Breast epithelium (tissue), 3 donors: ENCODE measurements at regions not wholly inside any gene's neighbourhood (a gene's known extent, or its start where the extent isn't known, plus 50 kb on each side); places are given as distances from the start of the nearest gene placed in this dataset.
"Not testable (repeated sequence)": the region's sequence is repeated elsewhere in the genome, so short reads cannot be mapped to it uniquely, and the experiment has no call there.

ENCODE experiments used
- POLR2A ChIP-seq: fragments of 450-650 bp; IDR thresholded peaks from one replicate; pipeline ENCODE4 v1.6.1; 2016; ENCODE audit warnings: antibody characterized with exemption, mild to moderate bottlenecking, moderate library complexity
- POLR2AphosphoS5 ChIP-seq, 3 donors: sonication (generic); formaldehyde crosslinking; IDR thresholded peaks; one replicate each; pipeline ENCODE4 v1.6.1; 2017; ENCODE audit warnings: antibody characterized with exemption in 3 of 3
- TF ChIP-seq, protein P1 (sequence below), 3 donors: fragments of 450-650 bp; IDR thresholded peaks; one replicate each; pipeline ENCODE4 v1.5.1; 2016 to 2017; ENCODE audit warnings: antibody characterized with exemption in 3 of 3, mild to moderate bottlenecking in 3 of 3, moderate library complexity in 3 of 3

- TF ChIP-seq, protein P1, sequence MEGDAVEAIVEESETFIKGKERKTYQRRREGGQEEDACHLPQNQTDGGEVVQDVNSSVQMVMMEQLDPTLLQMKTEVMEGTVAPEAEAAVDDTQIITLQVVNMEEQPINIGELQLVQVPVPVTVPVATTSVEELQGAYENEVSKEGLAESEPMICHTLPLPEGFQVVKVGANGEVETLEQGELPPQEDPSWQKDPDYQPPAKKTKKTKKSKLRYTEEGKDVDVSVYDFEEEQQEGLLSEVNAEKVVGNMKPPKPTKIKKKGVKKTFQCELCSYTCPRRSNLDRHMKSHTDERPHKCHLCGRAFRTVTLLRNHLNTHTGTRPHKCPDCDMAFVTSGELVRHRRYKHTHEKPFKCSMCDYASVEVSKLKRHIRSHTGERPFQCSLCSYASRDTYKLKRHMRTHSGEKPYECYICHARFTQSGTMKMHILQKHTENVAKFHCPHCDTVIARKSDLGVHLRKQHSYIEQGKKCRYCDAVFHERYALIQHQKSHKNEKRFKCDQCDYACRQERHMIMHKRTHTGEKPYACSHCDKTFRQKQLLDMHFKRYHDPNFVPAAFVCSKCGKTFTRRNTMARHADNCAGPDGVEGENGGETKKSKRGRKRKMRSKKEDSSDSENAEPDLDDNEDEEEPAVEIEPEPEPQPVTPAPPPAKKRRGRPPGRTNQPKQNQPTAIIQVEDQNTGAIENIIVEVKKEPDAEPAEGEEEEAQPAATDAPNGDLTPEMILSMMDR (IDR thresholded peaks at IDR 0.05): not testable (repeated sequence)
- TF ChIP-seq POLR2A; POLR2AphosphoS5 (IDR thresholded peaks at IDR 0.05): not testable (repeated sequence)
Measured at GRCh38 chr4:8942088-8942487, 70.4 kb upstream of the HMX1 start.
